H1 (cell line): ENCODE measurements at regions not wholly inside any gene's neighbourhood (a gene's known extent, or its start where the extent isn't known, plus 50 kb on each side); places are given as distances from the start of the nearest gene placed in this dataset.
"Not testable (repeated sequence)": the region's sequence is repeated elsewhere in the genome, so short reads cannot be mapped to it uniquely, and the experiment has no call there.

Experiments used
- CBX5 ChIP-seq: fragments of 300-800, 300-1000 bp; sonication (generic); IDR thresholded peaks from 2 replicates; pipeline ENCODE4 v1.7.1; 2016; ENCODE audit warnings: antibody characterized with exemption, low read length, low read depth
- CHD2 ChIP-seq: IDR thresholded peaks from 2 replicates; pipeline ENCODE4 v1.6.1; 2012; ENCODE audit warnings: low read length, improper control_type of control experiment
- EZH2 ChIP-seq: fragments of 200-600 bp; sonication (generic); IDR thresholded peaks from 2 replicates; pipeline ENCODE4 v1.7.1; 2012; ENCODE audit warnings: low read depth, mild to moderate bottlenecking, moderate library complexity, low read length, inconsistent platforms; ENCODE audit not compliant: severe bottlenecking
- GABPA ChIP-seq: IDR thresholded peaks from 2 replicates; pipeline ENCODE4 v1.6.1; 2011; ENCODE audit warnings: mild to moderate bottlenecking, low read length, moderate library complexity, borderline replicate concordance; ENCODE audit not compliant: insufficient read depth
- KDM1A ChIP-seq: fragments of 200-600, 300-600 bp; sonication (generic); IDR thresholded peaks from 2 replicates; pipeline ENCODE4 v1.7.1; 2016; ENCODE audit warnings: mild to moderate bottlenecking, low read length, borderline replicate concordance
- POLR2A ChIP-seq, 2 experiments: IDR thresholded peaks; 1 replicate in 1 of 2; 2 replicates in 1 of 2; pipeline ENCODE4 v1.6.1; 2011; ENCODE audit warnings: low read depth in 2 of 2, low read length in 2 of 2, mild to moderate bottlenecking in 2 of 2; ENCODE audit errors: control extremely low read depth in 1 of 2
- POLR2AphosphoS5 ChIP-seq: IDR thresholded peaks from 2 replicates; pipeline ENCODE4 v1.6.1; 2011; ENCODE audit warnings: low read depth, low read length
- SP4 ChIP-seq: IDR thresholded peaks from 2 replicates; pipeline ENCODE4 v1.6.1; 2012; ENCODE audit warnings: low read length, inconsistent platforms
- TEAD4 ChIP-seq: IDR thresholded peaks from 2 replicates; pipeline ENCODE4 v1.6.1; 2012; ENCODE audit warnings: low read depth, low read length, inconsistent platforms, mixed read lengths
- YY1 ChIP-seq: IDR thresholded peaks from 2 replicates; pipeline ENCODE4 v1.6.1; 2011; ENCODE audit warnings: low read depth, mild to moderate bottlenecking, low read length
- TF ChIP-seq, protein P1 (sequence below), 3 experiments: IDR thresholded peaks; 1 replicate in 2 of 3; 2 replicates in 1 of 3; pipeline versions ENCODE4 v1.5.1 to v1.6.1; 2011; ENCODE audit warnings: low read length in 3 of 3, mild to moderate bottlenecking in 3 of 3, inconsistent platforms in 2 of 3, low read depth in 1 of 3, moderate library complexity in 1 of 3; ENCODE audit not compliant: insufficient read depth in 1 of 3; ENCODE audit errors: control extremely low read depth in 1 of 3
- TF ChIP-seq, protein P2 (sequence below): IDR thresholded peaks from 2 replicates; pipeline ENCODE4 v1.6.1; 2012; ENCODE audit warnings: inconsistent platforms

DNA sequence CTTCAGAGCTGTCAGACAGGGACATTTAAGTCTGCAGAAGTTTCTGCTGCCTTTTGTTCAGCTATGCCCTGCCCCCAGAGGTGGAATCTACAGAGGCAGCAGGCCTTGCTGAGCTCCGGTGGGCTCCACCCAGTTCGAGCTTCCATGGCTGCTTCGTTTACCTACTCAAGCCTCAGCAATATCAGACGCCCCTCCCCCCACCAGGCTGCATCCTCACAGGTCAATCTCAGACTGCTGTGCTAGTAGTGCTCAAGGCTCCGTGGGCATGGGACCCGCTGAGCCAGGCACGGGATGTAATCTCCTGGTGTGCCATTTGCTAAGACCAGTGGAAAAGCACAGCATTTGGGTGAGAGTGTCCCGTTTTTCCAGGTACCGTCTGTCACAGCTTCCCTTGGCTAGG lies 1314.1 kb upstream of the PCDH20 start:
- not testable (repeated sequence) for TF ChIP-seq KDM1A; EZH2; POLR2A (IDR thresholded peaks at IDR 0.05; ENCODE audit: control extremely low read depth in 1 of 2, low read depth in 2 of 2, low read length in 2 of 2); YY1; SP4; POLR2AphosphoS5; GABPA; CHD2; CBX5; TEAD4
- TF ChIP-seq, protein P1, sequence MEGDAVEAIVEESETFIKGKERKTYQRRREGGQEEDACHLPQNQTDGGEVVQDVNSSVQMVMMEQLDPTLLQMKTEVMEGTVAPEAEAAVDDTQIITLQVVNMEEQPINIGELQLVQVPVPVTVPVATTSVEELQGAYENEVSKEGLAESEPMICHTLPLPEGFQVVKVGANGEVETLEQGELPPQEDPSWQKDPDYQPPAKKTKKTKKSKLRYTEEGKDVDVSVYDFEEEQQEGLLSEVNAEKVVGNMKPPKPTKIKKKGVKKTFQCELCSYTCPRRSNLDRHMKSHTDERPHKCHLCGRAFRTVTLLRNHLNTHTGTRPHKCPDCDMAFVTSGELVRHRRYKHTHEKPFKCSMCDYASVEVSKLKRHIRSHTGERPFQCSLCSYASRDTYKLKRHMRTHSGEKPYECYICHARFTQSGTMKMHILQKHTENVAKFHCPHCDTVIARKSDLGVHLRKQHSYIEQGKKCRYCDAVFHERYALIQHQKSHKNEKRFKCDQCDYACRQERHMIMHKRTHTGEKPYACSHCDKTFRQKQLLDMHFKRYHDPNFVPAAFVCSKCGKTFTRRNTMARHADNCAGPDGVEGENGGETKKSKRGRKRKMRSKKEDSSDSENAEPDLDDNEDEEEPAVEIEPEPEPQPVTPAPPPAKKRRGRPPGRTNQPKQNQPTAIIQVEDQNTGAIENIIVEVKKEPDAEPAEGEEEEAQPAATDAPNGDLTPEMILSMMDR (IDR thresholded peaks at IDR 0.05; ENCODE audit: control extremely low read depth in 1 of 3, insufficient read depth in 1 of 3, low read depth in 1 of 3, low read length in 3 of 3): not testable (repeated sequence)
- TF ChIP-seq, protein P2, sequence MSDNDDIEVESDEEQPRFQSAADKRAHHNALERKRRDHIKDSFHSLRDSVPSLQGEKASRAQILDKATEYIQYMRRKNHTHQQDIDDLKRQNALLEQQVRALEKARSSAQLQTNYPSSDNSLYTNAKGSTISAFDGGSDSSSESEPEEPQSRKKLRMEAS: not testable (repeated sequence)
